Trophoblast cell (in vitro differentiated cells and primary cell): ENCODE measurements at regions not wholly inside any gene's neighbourhood (a gene's known extent, or its start where the extent isn't known, plus 50 kb on each side); places are given as distances from the start of the nearest gene placed in this dataset.

Experiments
- DNase-seq, 2 donors: peaks; one replicate each; pipeline ENCODE4 v3.0.0-alpha.2; 2016
- H2AFZ ChIP-seq: 2 replicates; pipeline ENCODE4 v1.6.1; 2013; ENCODE audit warnings: low read length, moderate library complexity, mild to moderate bottlenecking; ENCODE audit not compliant: insufficient read depth, poor library complexity
- H2AK5ac ChIP-seq: 2 replicates; pipeline ENCODE4 v1.6.1; 2013; ENCODE audit warnings: mild to moderate bottlenecking, low read length
- H2BK120ac ChIP-seq: 2 replicates; pipeline ENCODE4 v1.6.1; 2013; ENCODE audit warnings: low read length, mild to moderate bottlenecking, moderate library complexity; ENCODE audit not compliant: insufficient read depth, poor library complexity
- H2BK12ac ChIP-seq: 2 replicates; pipeline ENCODE4 v1.6.1; 2013; ENCODE audit warnings: mild to moderate bottlenecking, low read length, moderate library complexity
- H2BK5ac ChIP-seq: 2 replicates; pipeline ENCODE4 v1.6.1; 2013; ENCODE audit warnings: low read length, low read depth, moderate library complexity, mild to moderate bottlenecking; ENCODE audit not compliant: poor library complexity
- H3K14ac ChIP-seq: 2 replicates; pipeline ENCODE4 v1.6.1; 2013; ENCODE audit warnings: mild to moderate bottlenecking, low read length
- H3K18ac ChIP-seq: 2 replicates; pipeline ENCODE4 v1.6.1; 2013; ENCODE audit warnings: mild to moderate bottlenecking, low read length
- H3K23ac ChIP-seq: 2 replicates; pipeline ENCODE4 v1.6.1; 2013; ENCODE audit warnings: low read length
- H3K27ac ChIP-seq: 2 replicates; pipeline ENCODE4 v1.5.1; 2013; ENCODE audit warnings: low read depth, mild to moderate bottlenecking, inconsistent platforms, low read length, moderate library complexity
- H3K27me3 ChIP-seq: 2 replicates; pipeline ENCODE4 v1.6.1; 2013; ENCODE audit warnings: inconsistent platforms, mild to moderate bottlenecking, low read length, moderate library complexity; ENCODE audit not compliant: insufficient read depth
- H3K36me3 ChIP-seq, 2 experiments: 1 replicate in 1 of 2; 2 replicates in 1 of 2; pipeline ENCODE4 v1.6.1; 2013; ENCODE audit warnings: low read length in 2 of 2, mild to moderate bottlenecking in 2 of 2, moderate library complexity in 1 of 2; ENCODE audit not compliant: insufficient read depth in 2 of 2, control insufficient read depth in 1 of 2
- H3K4ac ChIP-seq: 2 replicates; pipeline ENCODE4 v1.6.1; 2013; ENCODE audit warnings: low read depth, mild to moderate bottlenecking, low read length, moderate library complexity
- H3K4me1 ChIP-seq, 2 experiments: 1 replicate in 1 of 2; 2 replicates in 1 of 2; pipeline ENCODE4 v1.6.1; 2013; ENCODE audit warnings: low read length in 2 of 2, mild to moderate bottlenecking in 2 of 2, moderate library complexity in 1 of 2; ENCODE audit not compliant: insufficient read depth in 2 of 2, control insufficient read depth in 1 of 2
- H3K4me2 ChIP-seq: 2 replicates; pipeline ENCODE4 v1.6.1; 2013; ENCODE audit warnings: inconsistent platforms, mild to moderate bottlenecking, low read length, moderate library complexity
- H3K4me3 ChIP-seq: 2 replicates; pipeline ENCODE4 v1.5.1; 2013; ENCODE audit warnings: mild to moderate bottlenecking, low read depth, low read length, inconsistent platforms
- H3K79me1 ChIP-seq: one replicate; pipeline ENCODE4 v1.6.1; 2013; ENCODE audit warnings: low read length
- H3K79me2 ChIP-seq: 2 replicates; pipeline ENCODE4 v1.6.1; 2013; ENCODE audit warnings: low read length, mild to moderate bottlenecking; ENCODE audit not compliant: control insufficient read depth, insufficient read depth, poor library complexity
- H3K9ac ChIP-seq: 2 replicates; pipeline ENCODE4 v1.6.1; 2013; ENCODE audit warnings: mild to moderate bottlenecking, low read length
- H3K9me3 ChIP-seq: 2 replicates; pipeline ENCODE4 v1.6.1; 2013; ENCODE audit warnings: low read depth, mild to moderate bottlenecking, control low read depth, inconsistent platforms, low read length; ENCODE audit not compliant: insufficient read depth
- H4K12ac ChIP-seq: 2 replicates; pipeline ENCODE4 v1.6.1; 2013; ENCODE audit warnings: low read depth, mild to moderate bottlenecking, low read length, moderate library complexity
- H4K8ac ChIP-seq: 2 replicates; pipeline ENCODE4 v1.6.1; 2013; ENCODE audit warnings: low read depth, mild to moderate bottlenecking, low read length, moderate library complexity
- H4K91ac ChIP-seq: one replicate; pipeline ENCODE4 v1.6.1; 2013; ENCODE audit warnings: low read depth, mild to moderate bottlenecking, low read length, moderate library complexity
- WGBS: extraction: QIAGEN DNeasy Blood & Tissue Kit; methylation state at CpG from one replicate; pipeline ENCODE4 v1.1.7; 2013; ENCODE audit warnings: missing lambda C conversion rate; ENCODE audit not compliant: insufficient read length, insufficient coverage; ENCODE audit errors: extremely low coverage; 5-methylcytosine and 5-hydroxymethylcytosine counted together

DNA sequence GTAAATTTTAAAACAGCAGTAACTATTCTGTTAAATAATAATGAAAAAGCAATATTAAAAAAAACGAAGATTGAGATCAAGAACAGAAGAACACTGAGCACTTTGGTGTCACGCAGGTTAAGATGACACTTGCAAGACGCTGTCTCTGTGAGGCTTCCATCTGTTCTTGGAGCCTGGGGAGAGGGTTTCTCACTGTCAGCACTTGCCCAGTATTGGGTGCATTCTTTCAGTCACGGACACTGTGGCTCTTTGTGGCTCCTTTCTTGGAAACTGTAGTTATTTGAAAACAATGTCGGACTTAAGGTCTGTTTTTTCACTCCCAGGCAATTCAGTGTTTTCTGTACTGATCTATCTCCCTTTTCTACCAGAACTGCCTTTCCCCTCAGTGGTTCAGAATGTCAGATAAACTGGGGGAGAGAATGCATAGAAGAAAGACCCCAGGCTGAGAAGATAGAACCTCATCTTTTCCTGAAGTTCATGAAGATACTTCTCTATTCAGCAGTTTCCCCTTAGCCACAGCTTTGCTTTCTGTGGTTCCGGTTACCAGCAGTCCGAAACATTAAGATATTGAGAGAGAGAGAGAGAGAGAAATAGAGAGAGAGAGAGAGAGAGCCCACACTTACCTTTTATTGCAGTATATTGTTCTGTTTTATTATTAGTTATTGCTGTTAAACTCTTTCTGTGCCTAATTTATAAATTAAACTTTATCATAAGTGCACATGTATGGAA lies 283.3 kb downstream of the DCDC2C start:
- no peak overlapping the region for H3K18ac ChIP-seq
- no peak overlapping the region for H3K4ac ChIP-seq
- H3K4me2 ChIP-seq = no peak overlapping the region
- no peak overlapping the region for H2AK5ac ChIP-seq
- no peak overlapping the region for H2BK12ac ChIP-seq
- H3K23ac ChIP-seq = no peak overlapping the region
- no peak overlapping the region for H3K9ac ChIP-seq
- H3K14ac ChIP-seq = no peak overlapping the region
- H3K27ac ChIP-seq = no peak overlapping the region
- no peak overlapping the region for H4K8ac ChIP-seq
- WGBS = no CpG with 5 or more reads among the region's 7 CpGs
- H3K79me2 ChIP-seq = no peaks in the 10 kb centered on the region
- no peaks in the 10 kb centered on the region for H3K4me1 ChIP-seq
- no peak overlapping the region for H4K91ac ChIP-seq
- no peak overlapping the region for H3K4me3 ChIP-seq
- H3K79me1 ChIP-seq = no peaks in the 10 kb centered on the region
- H3K27me3 ChIP-seq = no peaks in the 10 kb centered on the region
- H3K9me3 ChIP-seq = peaks cover 6% of the 10 kb centered on the region
- no peak overlapping the region for H2AFZ ChIP-seq
- no peaks in the 10 kb centered on the region for H3K36me3 ChIP-seq
- no peak for DNase-seq
- no peak overlapping the region for H2BK120ac ChIP-seq
- no peak overlapping the region for H4K12ac ChIP-seq
- H2BK5ac ChIP-seq = no peak overlapping the region

DNA sequence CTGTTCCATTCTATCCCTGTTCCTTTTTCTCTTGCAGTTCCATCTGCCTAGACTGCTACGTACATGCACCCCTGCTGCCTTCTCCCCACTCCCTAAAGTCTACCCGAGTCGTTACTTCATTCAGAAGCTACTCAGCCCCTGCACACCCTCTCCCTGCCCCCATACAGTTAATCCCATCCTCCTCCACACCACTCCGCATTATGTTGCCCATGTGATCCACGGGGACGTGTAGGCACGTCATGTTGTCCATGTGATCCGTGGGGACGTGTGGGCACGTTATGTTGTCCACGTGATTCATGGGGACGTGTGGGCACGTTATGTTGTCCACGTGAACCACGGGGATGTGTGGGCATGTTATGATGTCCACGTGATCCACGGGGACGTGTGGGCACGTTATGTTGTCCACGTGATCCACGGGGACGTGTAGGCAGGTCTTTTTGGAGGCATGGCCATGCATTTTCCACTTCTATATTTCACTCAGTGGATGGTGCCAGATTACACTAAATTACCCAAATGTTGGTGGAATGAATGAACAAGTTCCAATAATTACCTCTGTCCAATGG lies 299.5 kb downstream of the DCDC2C start:
- Histone ChIP-seq H3K79me1 (no peaks in the 10 kb centered on the region), H3K79me2 (no peaks in the 10 kb centered on the region), H2BK5ac (no peak overlapping the region), H2BK120ac (no peak overlapping the region), H3K9me3 (peaks cover 7% of the 10 kb centered on the region), H4K8ac (no peak overlapping the region), H3K27ac (no peak overlapping the region), H3K18ac (no peak overlapping the region), H3K4me1 (no peaks in the 10 kb centered on the region), H3K36me3 (no peaks in the 10 kb centered on the region), H2AK5ac (no peak overlapping the region), H3K27me3 (no peaks in the 10 kb centered on the region), H3K4ac (no peak overlapping the region), H3K4me3 (peak overlapping the region; percentile 38), H3K9ac (no peak overlapping the region), H3K14ac (no peak overlapping the region), H3K4me2 (no peak overlapping the region), H3K23ac (no peak overlapping the region), H2AFZ (no peak overlapping the region), H4K12ac (no peak overlapping the region), H2BK12ac (no peak overlapping the region), H4K91ac (no peak overlapping the region)
- DNase-seq = no peak
- no CpG with 5 or more reads among the region's 22 CpGs for WGBS

- no CpG with 5 or more reads among the region's 1 CpG for WGBS
- H3K18ac ChIP-seq = no peak overlapping the region
- no peaks in the 10 kb centered on the region for H3K27me3 ChIP-seq
- H2BK12ac ChIP-seq = no peak overlapping the region
- H3K36me3 ChIP-seq = no peaks in the 10 kb centered on the region
- no peak overlapping the region for H4K8ac ChIP-seq
- H3K79me2 ChIP-seq = no peaks in the 10 kb centered on the region
- no peak overlapping the region for H3K27ac ChIP-seq
- H3K23ac ChIP-seq = no peak overlapping the region
- H3K9me3 ChIP-seq = peaks cover 12% of the 10 kb centered on the region
- no peak overlapping the region for H2AK5ac ChIP-seq
- no peaks in the 10 kb centered on the region for H3K79me1 ChIP-seq
- H2AFZ ChIP-seq = no peak overlapping the region
- no peak overlapping the region for H2BK5ac ChIP-seq
- no peaks in the 10 kb centered on the region for H3K4me1 ChIP-seq
- no peak overlapping the region for H3K14ac ChIP-seq
- H4K91ac ChIP-seq = no peak overlapping the region
- H3K4ac ChIP-seq = no peak overlapping the region
- H3K9ac ChIP-seq = no peak overlapping the region
- no peak overlapping the region for H3K4me2 ChIP-seq
- H3K4me3 ChIP-seq = no peak overlapping the region
- no peak overlapping the region for H4K12ac ChIP-seq
- H2BK120ac ChIP-seq = no peak overlapping the region
- no peak for DNase-seq
Observed at GRCh38 chr2:4012197-4012596, 308.8 kb downstream of the DCDC2C start.

GRCh38 chr2:4018535-4018934 lies 315.2 kb downstream of the DCDC2C start:
- H2BK120ac ChIP-seq = no peak overlapping the region
- no peak overlapping the region for H4K8ac ChIP-seq
- H3K14ac ChIP-seq = no peak overlapping the region
- no peak overlapping the region for H3K27ac ChIP-seq
- H3K79me2 ChIP-seq = no peaks in the 10 kb centered on the region
- H4K91ac ChIP-seq = no peak overlapping the region
- no peak overlapping the region for H3K18ac ChIP-seq
- no peak overlapping the region for H3K23ac ChIP-seq
- no peaks in the 10 kb centered on the region for H3K4me1 ChIP-seq
- no peak overlapping the region for H4K12ac ChIP-seq
- DNase-seq = no peak
- no peak overlapping the region for H2AK5ac ChIP-seq
- peaks cover 13% of the 10 kb centered on the region for H3K9me3 ChIP-seq
- H3K36me3 ChIP-seq = no peaks in the 10 kb centered on the region
- no peak overlapping the region for H3K4ac ChIP-seq
- H3K4me3 ChIP-seq = no peak overlapping the region
- H3K4me2 ChIP-seq = no peak overlapping the region
- no peak overlapping the region for H2AFZ ChIP-seq
- H3K79me1 ChIP-seq = no peaks in the 10 kb centered on the region
- no peak overlapping the region for H2BK12ac ChIP-seq
- H3K27me3 ChIP-seq = no peaks in the 10 kb centered on the region
- H3K9ac ChIP-seq = no peak overlapping the region
- no peak overlapping the region for H2BK5ac ChIP-seq
